SJSA1 (cell line): ENCODE measurements at regions not wholly inside any gene's neighbourhood (a gene's known extent, or its start where the extent isn't known, plus 50 kb on each side); places are given as distances from the start of the nearest gene placed in this dataset.

Experiments used
- DNase-seq, 2 experiments: peaks; one replicate each; pipeline ENCODE4 v3.0.0-alpha.2; 2015 to 2020; ENCODE audit warnings: low spot score in 2 of 2, low read depth in 1 of 2
- H3K27ac ChIP-seq: fragments of 250-450 bp; sonication (Bioruptor Pico); 2 replicates; pipeline ENCODE4 v1.5.1; 2020; ENCODE audit warnings: mild to moderate bottlenecking, moderate library complexity
- H3K27me3 ChIP-seq: fragments of 250-450 bp; sonication (Bioruptor Pico); replicated peaks from 2 replicates; pipeline ENCODE4 v1.5.1; 2020; ENCODE audit warnings: mild to moderate bottlenecking, moderate library complexity
- H3K36me3 ChIP-seq: fragments of 250-450 bp; sonication (Bioruptor Pico); 2 replicates; pipeline ENCODE4 v1.5.1; 2020; ENCODE audit warnings: mild to moderate bottlenecking
- H3K4me1 ChIP-seq: fragments of 250-450 bp; sonication (Bioruptor Pico); replicated peaks from 2 replicates; pipeline ENCODE4 v1.6.1; 2021; ENCODE audit warnings: mild to moderate bottlenecking
- H3K4me3 ChIP-seq: fragments of 250-450 bp; sonication (Bioruptor Pico); 2 replicates; pipeline ENCODE4 v1.5.1; 2020; ENCODE audit warnings: mild to moderate bottlenecking
- H3K9me3 ChIP-seq: fragments of 250-450 bp; sonication (Bioruptor Pico); replicated peaks from 2 replicates; pipeline ENCODE4 v1.5.1; 2020; ENCODE audit warnings: mild to moderate bottlenecking

GRCh38 chr7:112881-113280 is 79.5 kb upstream of the FAM20C start:
- Histone ChIP-seq H3K27ac (no peak overlapping the region), H3K4me1 (no peaks in the 10 kb centered on the region), H3K4me3 (no peak overlapping the region), H3K36me3 (no peaks in the 10 kb centered on the region), H3K27me3 (0 out of 2 replicates have a peak, but pooled peaks cover 4% of the 10 kb centered on the region), H3K9me3 (peaks cover 18% of the 10 kb centered on the region)
- no peak for DNase-seq

- DNase-seq, result no peak
- H3K27me3 ChIP-seq, result 0 out of 2 replicates have a peak, but pooled peaks cover 4% of the 10 kb centered on the region
- H3K36me3 ChIP-seq, result no peaks in the 10 kb centered on the region
- H3K27ac ChIP-seq, result no peak overlapping the region
- no peaks in the 10 kb centered on the region for H3K4me1 ChIP-seq
- no peak overlapping the region for H3K4me3 ChIP-seq
- peaks cover 18% of the 10 kb centered on the region for H3K9me3 ChIP-seq
Measured at GRCh38 chr7:115274-115911, 77.0 kb upstream of the FAM20C start.

GRCh38 chr7:116188-116981 is 76.0 kb upstream of the FAM20C start:
- peaks cover 15% of the 10 kb centered on the region for H3K9me3 ChIP-seq
- DNase-seq, result no peak
- no peak overlapping the region for H3K4me3 ChIP-seq
- no peaks in the 10 kb centered on the region for H3K36me3 ChIP-seq
- no peaks in the 10 kb centered on the region for H3K4me1 ChIP-seq
- H3K27me3 ChIP-seq, result 0 out of 2 replicates have a peak, but pooled peaks cover 4% of the 10 kb centered on the region
- H3K27ac ChIP-seq, result no peak overlapping the region

- H3K36me3 ChIP-seq, result no peaks in the 10 kb centered on the region
- no peak overlapping the region for H3K4me3 ChIP-seq
- 0 out of 2 replicates have a peak, but pooled peaks cover 4% of the 10 kb centered on the region for H3K27me3 ChIP-seq
- H3K4me1 ChIP-seq, result no peaks in the 10 kb centered on the region
- DNase-seq, result no peak
- H3K27ac ChIP-seq, result no peak overlapping the region
- H3K9me3 ChIP-seq, result peaks cover 8% of the 10 kb centered on the region; the same call in 1 of the 2 replicates
Measured at GRCh38 chr7:117836-118614, 74.3 kb upstream of the FAM20C start.

- H3K27ac ChIP-seq, result no peak overlapping the region
- 0 out of 2 replicates have a peak, but pooled peaks cover 4% of the 10 kb centered on the region for H3K27me3 ChIP-seq
Measured at GRCh38 chr7:118615-119391, 73.6 kb upstream of the FAM20C start.

GRCh38 chr7:119392-120163 is 72.8 kb upstream of the FAM20C start:
- Histone ChIP-seq H3K27ac (no peak overlapping the region), H3K27me3 (0 out of 2 replicates have a peak, but pooled peaks cover under 1% of the 10 kb centered on the region), H3K9me3 (peaks cover under 1% of the 10 kb centered on the region; the same call in 1 of the 2 replicates), H3K4me3 (no peak overlapping the region), H3K4me1 (no peaks in the 10 kb centered on the region), H3K36me3 (no peaks in the 10 kb centered on the region)
- DNase-seq, result no peak

More at GRCh38 chr7:118615-119391, 73.6 kb upstream of the FAM20C start:
- no peaks in the 10 kb centered on the region for H3K4me1 ChIP-seq
- H3K4me3 ChIP-seq, result no peak overlapping the region
- no peaks in the 10 kb centered on the region for H3K36me3 ChIP-seq
- no peak for DNase-seq
- H3K9me3 ChIP-seq, result peaks cover 5% of the 10 kb centered on the region; the same call in 1 of the 2 replicates

- no peaks in the 10 kb centered on the region for H3K36me3 ChIP-seq
- H3K27ac ChIP-seq, result no peak overlapping the region
- H3K9me3 ChIP-seq, result no peaks in the 10 kb centered on the region
- H3K4me1 ChIP-seq, result no peaks in the 10 kb centered on the region
- no peak overlapping the region for H3K4me3 ChIP-seq
- no peak for DNase-seq
- H3K27me3 ChIP-seq, result no peaks in the 10 kb centered on the region
Measured at GRCh38 chr7:120164-120991, 72.0 kb upstream of the FAM20C start.

- H3K4me1 ChIP-seq, result no peaks in the 10 kb centered on the region
- no peak overlapping the region for H3K4me3 ChIP-seq
Measured at GRCh38 chr7:121002-121785, 71.2 kb upstream of the FAM20C start.

GRCh38 chr7:123237-123636 is 69.1 kb upstream of the FAM20C start:
- no peak for DNase-seq
- Histone ChIP-seq H3K4me1 (no peaks in the 10 kb centered on the region), H3K4me3 (no peak overlapping the region), H3K27ac (no peak overlapping the region), H3K36me3 (no peaks in the 10 kb centered on the region), H3K9me3 (no peaks in the 10 kb centered on the region), H3K27me3 (no peaks in the 10 kb centered on the region)

More at GRCh38 chr7:121002-121785, 71.2 kb upstream of the FAM20C start:
- Histone ChIP-seq H3K27me3 (no peaks in the 10 kb centered on the region), H3K36me3 (no peaks in the 10 kb centered on the region), H3K27ac (no peak overlapping the region), H3K9me3 (no peaks in the 10 kb centered on the region)
- no peak for DNase-seq

GRCh38 chr7:124130-124949 is 68.0 kb upstream of the FAM20C start:
- Histone ChIP-seq H3K27ac (no peak overlapping the region), H3K36me3 (no peaks in the 10 kb centered on the region), H3K4me3 (no peak overlapping the region), H3K4me1 (no peaks in the 10 kb centered on the region), H3K9me3 (no peaks in the 10 kb centered on the region), H3K27me3 (no peaks in the 10 kb centered on the region)
- no peak for DNase-seq

GRCh38 chr7:125061-125475 is 67.3 kb upstream of the FAM20C start:
- H3K9me3 ChIP-seq, result no peaks in the 10 kb centered on the region
- H3K4me1 ChIP-seq, result 0 out of 2 replicates have a peak, but pooled peaks cover 2% of the 10 kb centered on the region
- H3K4me3 ChIP-seq, result no peak overlapping the region
- H3K36me3 ChIP-seq, result no peaks in the 10 kb centered on the region
- DNase-seq, result no peak
- no peaks in the 10 kb centered on the region for H3K27me3 ChIP-seq
- no peak overlapping the region for H3K27ac ChIP-seq
